ENCODE measurements at regions not wholly inside any gene's neighbourhood (a gene's known extent, or its start where the extent isn't known, plus 50 kb on each side); places are given as distances from the start of the nearest gene placed in this dataset.

GRCh38 chr13:31853643-31854326 is 114.5 kb downstream of the RXFP2 start:
- H3K27me3 Mint-ChIP-seq: peaks cover 35% of the 10 kb centered on the region
- DNase-seq: no peak
- ChIA-PET CTCF (no interaction called here), POLR2A (no interaction called here)
- no peaks in the 10 kb centered on the region for H3K9me3 Mint-ChIP-seq
- no peaks in the 10 kb centered on the region for H3K4me1 Mint-ChIP-seq
- H3K4me3 Mint-ChIP-seq: no peak overlapping the region
- H3K36me3 Mint-ChIP-seq (ENCODE audit: low read depth): no peaks in the 10 kb centered on the region
- no peak overlapping the region for H3K27ac Mint-ChIP-seq

GRCh38 chr13:31859571-31859970 is 120.2 kb downstream of the RXFP2 start:
- DNase-seq: no peak
- Mint-ChIP-seq H3K9me3 (no peaks in the 10 kb centered on the region), H3K4me1 (no peaks in the 10 kb centered on the region), H3K4me3 (no peak overlapping the region), H3K27me3 (peaks cover 33% of the 10 kb centered on the region), H3K36me3 (ENCODE audit: low read depth) (no peaks in the 10 kb centered on the region), H3K27ac (no peak overlapping the region)
- POLR2A ChIA-PET: no interaction called here
- CTCF ChIA-PET: no interaction called here

- no peaks in the 10 kb centered on the region for H3K4me1 Mint-ChIP-seq
- no peaks in the 10 kb centered on the region for H3K9me3 Mint-ChIP-seq
- H3K4me3 Mint-ChIP-seq: no peak overlapping the region
- H3K27me3 Mint-ChIP-seq: peaks cover 33% of the 10 kb centered on the region
- POLR2A ChIA-PET: no interaction called here
- no peak for DNase-seq
- no peaks in the 10 kb centered on the region for H3K36me3 Mint-ChIP-seq (ENCODE audit: low read depth)
- H3K27ac Mint-ChIP-seq: no peak overlapping the region
- CTCF ChIA-PET: no interaction called here
Measured at GRCh38 chr13:31860002-31860401, 120.7 kb downstream of the RXFP2 start.

- no peak overlapping the region for H3K27ac Mint-ChIP-seq
- POLR2A ChIA-PET: no interaction called here
- H3K9me3 Mint-ChIP-seq: no peaks in the 10 kb centered on the region
- no peak overlapping the region for H3K4me3 Mint-ChIP-seq
- DNase-seq: no peak
- CTCF ChIA-PET: interaction anchor here (1.6 kb wide), 1 partner anchor 13 kb away, joined by 4 read pairs; no protein-coding TSS in a partner anchor
- H3K4me1 Mint-ChIP-seq: no peaks in the 10 kb centered on the region
- peaks cover 20% of the 10 kb centered on the region for H3K27me3 Mint-ChIP-seq
- no peaks in the 10 kb centered on the region for H3K36me3 Mint-ChIP-seq (ENCODE audit: low read depth)
Measured at GRCh38 chr13:31862828-31863227, 123.5 kb downstream of the RXFP2 start.

GRCh38 chr13:31864307-31864706 is 125.0 kb downstream of the RXFP2 start:
- H3K27me3 Mint-ChIP-seq: peaks cover 10% of the 10 kb centered on the region
- no peaks in the 10 kb centered on the region for H3K4me1 Mint-ChIP-seq
- no peaks in the 10 kb centered on the region for H3K9me3 Mint-ChIP-seq
- CTCF ChIA-PET: no interaction called here
- no peak for DNase-seq
- H3K27ac Mint-ChIP-seq: no peak overlapping the region
- POLR2A ChIA-PET: no interaction called here
- no peak overlapping the region for H3K4me3 Mint-ChIP-seq
- no peaks in the 10 kb centered on the region for H3K36me3 Mint-ChIP-seq (ENCODE audit: low read depth)

GRCh38 chr13:31866099-31866498 is 126.8 kb downstream of the RXFP2 start:
- ChIA-PET CTCF (no interaction called here), POLR2A (no interaction called here)
- no peak for DNase-seq
- Mint-ChIP-seq H3K4me1 (no peaks in the 10 kb centered on the region), H3K27me3 (peaks cover 2% of the 10 kb centered on the region), H3K27ac (no peak overlapping the region), H3K9me3 (no peaks in the 10 kb centered on the region), H3K36me3 (ENCODE audit: low read depth) (no peaks in the 10 kb centered on the region), H3K4me3 (no peak overlapping the region)

- DNase-seq: no peak
- no peak overlapping the region for H3K4me3 Mint-ChIP-seq
- ChIA-PET CTCF (no interaction called here), POLR2A (no interaction called here)
- no peaks in the 10 kb centered on the region for H3K9me3 Mint-ChIP-seq
- H3K27me3 Mint-ChIP-seq: peaks cover 2% of the 10 kb centered on the region
- no peaks in the 10 kb centered on the region for H3K36me3 Mint-ChIP-seq (ENCODE audit: low read depth)
- no peaks in the 10 kb centered on the region for H3K4me1 Mint-ChIP-seq
- H3K27ac Mint-ChIP-seq: no peak overlapping the region
Measured at GRCh38 chr13:31867709-31868108, 128.4 kb downstream of the RXFP2 start.

- no peak overlapping the region for H3K27ac Mint-ChIP-seq
- H3K9me3 Mint-ChIP-seq: no peaks in the 10 kb centered on the region
- POLR2A ChIA-PET: no interaction called here
- no peak for DNase-seq
- H3K4me1 Mint-ChIP-seq: no peaks in the 10 kb centered on the region
- no peaks in the 10 kb centered on the region for H3K36me3 Mint-ChIP-seq (ENCODE audit: low read depth)
- no peak overlapping the region for H3K4me3 Mint-ChIP-seq
- CTCF ChIA-PET: no interaction called here
- peaks cover 6% of the 10 kb centered on the region for H3K27me3 Mint-ChIP-seq
Measured at GRCh38 chr13:31869582-31869981, 130.3 kb downstream of the RXFP2 start.

GRCh38 chr13:31870511-31870910 is 131.2 kb downstream of the RXFP2 start:
- Mint-ChIP-seq H3K9me3 (no peaks in the 10 kb centered on the region), H3K27me3 (peaks cover 10% of the 10 kb centered on the region), H3K36me3 (ENCODE audit: low read depth) (no peaks in the 10 kb centered on the region), H3K4me1 (no peaks in the 10 kb centered on the region), H3K27ac (no peak overlapping the region), H3K4me3 (no peak overlapping the region)
- ChIA-PET POLR2A (no interaction called here), CTCF (no interaction called here)
- no peak for DNase-seq

GRCh38 chr13:31873145-31873544 is 133.8 kb downstream of the RXFP2 start:
- DNase-seq: no peak
- no peak overlapping the region for H3K4me3 Mint-ChIP-seq
- H3K4me1 Mint-ChIP-seq: peaks cover 5% of the 10 kb centered on the region
- no peaks in the 10 kb centered on the region for H3K9me3 Mint-ChIP-seq
- H3K27ac Mint-ChIP-seq: no peak overlapping the region
- peaks cover 10% of the 10 kb centered on the region for H3K27me3 Mint-ChIP-seq
- H3K36me3 Mint-ChIP-seq (ENCODE audit: low read depth): no peaks in the 10 kb centered on the region
- CTCF ChIA-PET: no interaction called here
- POLR2A ChIA-PET: no interaction called here

GRCh38 chr13:31875134-31875533 is 135.8 kb downstream of the RXFP2 start:
- no peak for DNase-seq

GRCh38 chr13:31878052-31878451 is 138.7 kb downstream of the RXFP2 start:
- H3K36me3 Mint-ChIP-seq (ENCODE audit: low read depth): no peaks in the 10 kb centered on the region
- H3K4me3 Mint-ChIP-seq: no peak overlapping the region
- H3K27me3 Mint-ChIP-seq: peaks cover 12% of the 10 kb centered on the region
- DNase-seq: no peak
- no peak overlapping the region for H3K27ac Mint-ChIP-seq
- ChIA-PET CTCF (interaction anchor here (0.6 kb wide), 1 partner anchor 748 kb away, joined by 3 read pairs; no protein-coding TSS in a partner anchor), POLR2A (no interaction called here)
- H3K9me3 Mint-ChIP-seq: no peaks in the 10 kb centered on the region
- peaks cover 5% of the 10 kb centered on the region for H3K4me1 Mint-ChIP-seq

More at GRCh38 chr13:31875134-31875533, 135.8 kb downstream of the RXFP2 start:
- H3K4me3 Mint-ChIP-seq: no peak overlapping the region
- ChIA-PET POLR2A (no interaction called here), CTCF (interaction anchor here (1.1 to 1.2 kb wide), 2 partner anchors 13 to 30 kb away, joined by 4 read pairs; no protein-coding TSS in a partner anchor)
- peaks cover 5% of the 10 kb centered on the region for H3K4me1 Mint-ChIP-seq
- no peaks in the 10 kb centered on the region for H3K9me3 Mint-ChIP-seq
- no peak overlapping the region for H3K27ac Mint-ChIP-seq
- no peaks in the 10 kb centered on the region for H3K36me3 Mint-ChIP-seq (ENCODE audit: low read depth)
- peaks cover 10% of the 10 kb centered on the region for H3K27me3 Mint-ChIP-seq

GRCh38 chr13:31878495-31878894 is 139.2 kb downstream of the RXFP2 start:
- CTCF ChIA-PET: no interaction called here
- H3K4me3 Mint-ChIP-seq: no peak overlapping the region
- H3K4me1 Mint-ChIP-seq: peaks cover 5% of the 10 kb centered on the region
- no peak for DNase-seq
- H3K9me3 Mint-ChIP-seq: no peaks in the 10 kb centered on the region
- POLR2A ChIA-PET: no interaction called here
- H3K36me3 Mint-ChIP-seq (ENCODE audit: low read depth): no peaks in the 10 kb centered on the region
- H3K27ac Mint-ChIP-seq: no peak overlapping the region
- peaks cover 9% of the 10 kb centered on the region for H3K27me3 Mint-ChIP-seq

- ChIA-PET POLR2A (no interaction called here), CTCF (no interaction called here)
- Mint-ChIP-seq H3K27me3 (peaks cover 9% of the 10 kb centered on the region), H3K4me3 (no peak overlapping the region), H3K36me3 (ENCODE audit: low read depth) (no peaks in the 10 kb centered on the region), H3K4me1 (peaks cover 5% of the 10 kb centered on the region), H3K9me3 (no peaks in the 10 kb centered on the region), H3K27ac (no peak overlapping the region)
- no peak for DNase-seq
Measured at GRCh38 chr13:31878955-31879354, 139.6 kb downstream of the RXFP2 start.

All from activated CD4-positive, alpha-beta T cell treated with anti-CD3 and anti-CD28 coated beads, Interleukin-2, amount 10 ng/mL, durations not matched to agents 7 days and 5 days (primary cell).